Fibroblast of peridontal ligament (primary cell): ENCODE measurements at regions not wholly inside any gene's neighbourhood (a gene's known extent, or its start where the extent isn't known, plus 50 kb on each side); places are given as distances from the start of the nearest gene placed in this dataset.
"Not testable (repeated sequence)": the region's sequence is repeated elsewhere in the genome, so short reads cannot be mapped to it uniquely, and the experiment has no call there.

ENCODE experiments used
- DNase-seq: peaks from one replicate; pipeline ENCODE4 v3.0.0-alpha.2; 2010; ENCODE audit errors: extremely low read depth

DNA sequence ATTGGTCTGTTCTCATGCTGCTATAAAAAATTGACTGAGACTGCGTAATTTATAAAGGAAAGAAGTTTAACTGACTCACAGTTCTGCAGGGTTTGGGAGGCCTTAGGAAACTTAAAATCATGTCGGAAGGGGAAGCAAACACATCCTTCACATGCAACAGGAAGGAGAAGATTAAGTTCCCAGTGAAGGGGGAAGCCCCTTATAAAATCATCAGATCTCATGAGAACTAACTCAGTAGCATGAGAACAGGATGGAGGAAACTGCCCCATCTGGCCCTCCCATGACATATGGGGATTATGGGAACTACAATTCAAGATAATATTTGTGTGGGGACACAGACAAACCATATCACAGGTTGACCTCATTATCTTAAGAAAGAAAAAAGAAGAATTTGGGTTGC is 134.5 kb downstream of the PPP1R3A start:
- no peak for DNase-seq

DNA sequence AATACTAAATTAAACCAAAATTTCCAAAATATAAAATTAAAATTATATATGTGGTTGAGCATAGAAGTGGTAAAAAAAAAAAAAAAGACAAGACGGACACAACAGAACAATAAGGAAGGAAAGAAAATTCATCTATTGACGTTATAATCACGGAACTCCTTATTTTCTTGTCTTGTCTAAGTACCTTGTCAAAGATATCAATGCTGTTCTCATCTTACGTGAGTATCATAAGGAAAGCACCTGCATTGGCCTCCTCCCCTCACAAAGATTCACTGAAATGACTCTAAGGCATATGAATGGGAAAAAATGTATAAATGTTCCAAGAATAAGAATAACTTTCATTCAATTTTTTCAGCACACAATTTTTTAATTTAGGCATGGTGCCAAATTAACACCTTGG is 135.4 kb downstream of the PPP1R3A start:
- DNase-seq: no peak

DNA sequence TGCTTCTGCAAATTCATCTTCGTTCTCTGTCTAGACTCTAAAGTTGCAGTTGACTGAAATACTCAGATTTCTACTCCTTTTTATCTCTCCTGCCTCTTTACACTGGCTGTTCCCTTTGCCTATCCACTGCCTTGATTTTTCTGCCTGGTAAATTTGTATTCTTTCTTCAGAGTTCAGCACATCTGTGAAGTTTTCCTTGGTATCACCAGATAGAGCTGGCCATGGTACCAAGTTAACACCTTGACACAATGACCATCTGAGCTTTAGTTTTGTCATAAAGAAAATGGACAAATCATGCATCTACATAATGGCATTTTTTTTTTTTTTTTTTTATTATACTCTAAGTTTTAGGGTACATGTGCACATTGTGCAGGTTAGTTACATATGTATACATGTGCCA is 143.0 kb downstream of the PPP1R3A start:
- DNase-seq: no peak

DNA sequence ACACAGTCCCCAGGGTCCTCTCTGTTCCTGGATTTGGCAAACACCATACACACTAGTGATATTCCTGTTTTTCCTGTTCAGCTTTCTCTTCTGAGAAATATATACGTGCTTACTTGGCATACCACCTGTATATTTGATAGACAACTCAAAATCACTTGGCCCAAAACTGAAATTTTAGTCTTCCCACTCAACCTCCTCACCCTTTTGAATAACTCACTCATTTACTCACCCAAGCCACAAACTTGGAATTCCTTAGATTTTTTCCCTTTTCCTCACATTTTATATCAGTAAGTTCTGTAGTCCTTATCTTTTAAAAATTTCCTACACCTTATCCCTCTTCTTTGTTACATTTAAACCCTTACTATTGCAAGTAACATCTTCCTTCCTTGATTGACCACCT is 143.4 kb downstream of the PPP1R3A start:
- no peak for DNase-seq

DNA sequence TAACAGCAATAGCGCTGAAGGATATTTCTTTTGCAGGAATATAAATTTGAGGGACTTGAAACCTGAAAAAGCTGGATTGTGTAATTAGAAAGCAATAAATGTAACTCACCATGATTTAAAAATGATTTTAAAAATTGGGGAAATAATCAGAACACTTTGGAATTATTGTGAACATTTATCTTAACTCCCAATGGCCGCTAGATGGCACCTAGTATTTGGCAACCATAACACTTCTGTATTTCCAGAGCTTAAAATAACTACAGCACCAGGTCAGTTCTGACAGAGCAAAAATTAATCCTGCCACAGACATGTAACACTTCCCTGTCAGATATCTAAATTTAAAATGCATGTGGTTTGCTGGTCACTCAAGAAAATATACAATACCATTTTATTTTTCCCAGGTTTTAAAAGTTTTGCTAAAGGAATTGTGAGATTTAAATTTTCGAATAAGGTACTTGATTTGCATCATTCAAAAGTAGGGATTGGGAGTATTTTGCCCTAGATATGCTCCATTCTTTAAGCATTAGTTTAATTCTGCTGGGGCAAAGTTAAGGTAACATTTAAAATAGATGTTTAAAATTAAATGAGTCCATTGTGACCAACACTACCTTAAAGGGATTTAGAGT is 144.5 kb downstream of the PPP1R3A start:
- peak; percentile 70 for DNase-seq

DNA sequence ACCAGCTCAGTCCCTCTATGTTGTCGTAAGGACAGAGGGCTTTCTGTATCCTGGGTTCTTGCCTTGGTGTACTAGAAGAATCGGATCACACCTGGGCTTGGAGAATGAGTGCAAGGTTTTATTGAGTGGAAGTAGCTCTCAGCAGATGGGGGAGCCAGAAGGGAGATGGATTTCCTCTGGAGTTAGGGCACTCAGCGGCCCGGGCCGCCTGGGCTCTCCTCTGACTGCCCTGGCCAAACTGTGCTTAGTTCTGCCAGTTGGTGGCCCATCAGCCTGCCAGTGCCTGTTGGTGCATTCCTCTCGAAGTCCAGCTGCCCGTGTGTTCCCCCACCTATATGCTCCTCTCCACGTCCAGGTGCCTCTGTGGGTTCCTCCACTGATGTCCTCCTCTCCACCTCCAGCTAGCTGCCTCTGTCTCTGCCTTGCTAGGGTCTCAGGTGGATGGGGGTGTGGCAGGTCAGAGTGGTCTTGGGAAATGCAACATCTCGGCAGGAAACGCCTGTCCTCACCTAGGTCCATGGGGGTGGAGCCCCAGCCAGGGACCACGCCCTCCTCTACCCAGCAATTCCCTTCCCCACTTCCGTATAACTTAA is 148.6 kb downstream of the PPP1R3A start:
- DNase-seq: no peak

DNA sequence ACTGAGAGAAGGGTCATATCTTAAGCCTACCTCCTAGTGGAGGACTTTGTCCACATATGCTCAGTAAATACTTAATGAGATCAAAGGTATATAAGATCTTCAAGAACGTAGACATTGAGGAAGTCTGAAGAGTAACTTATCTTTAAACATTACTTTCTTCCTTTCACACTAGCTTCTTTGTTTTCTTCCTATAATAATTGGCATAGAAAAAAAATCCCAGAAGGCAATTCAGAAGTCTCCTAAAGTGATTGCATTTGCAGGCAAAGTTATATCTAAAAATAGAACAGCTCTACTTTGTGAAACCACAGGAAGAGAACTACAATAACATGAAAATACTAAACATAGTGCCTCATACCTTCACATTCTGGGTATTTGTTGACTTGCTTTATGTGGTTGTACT is 150.4 kb downstream of the PPP1R3A start:
- no peak for DNase-seq

DNA sequence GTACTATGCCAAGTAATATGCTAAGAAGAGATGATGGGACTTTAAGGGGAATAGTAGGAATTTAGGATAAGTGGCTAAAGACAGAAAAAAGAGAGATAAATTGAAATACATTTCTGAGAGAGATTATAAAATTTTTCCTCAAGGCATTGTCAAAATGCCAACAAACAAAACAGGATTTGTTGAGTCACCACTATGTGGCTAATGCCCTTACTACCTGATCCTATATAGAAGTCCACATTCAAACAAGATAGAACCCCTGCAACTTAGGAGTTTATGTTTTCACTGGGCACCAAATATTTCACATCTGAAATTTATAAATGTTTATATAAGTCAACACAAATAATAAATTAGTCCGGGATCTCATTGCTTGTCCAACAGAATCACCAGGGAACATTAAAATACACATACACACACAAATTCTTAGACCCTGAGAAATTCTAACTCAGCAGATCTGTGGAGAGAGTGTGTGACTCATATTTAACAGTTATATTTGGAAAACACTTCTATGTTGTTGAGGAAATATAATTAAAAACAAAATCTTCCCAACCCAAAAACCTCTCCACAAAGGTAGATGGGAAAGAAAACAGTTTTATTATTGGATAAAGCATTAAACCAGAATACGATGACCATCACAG is 154.3 kb downstream of the PPP1R3A start:
- DNase-seq: no peak

DNA sequence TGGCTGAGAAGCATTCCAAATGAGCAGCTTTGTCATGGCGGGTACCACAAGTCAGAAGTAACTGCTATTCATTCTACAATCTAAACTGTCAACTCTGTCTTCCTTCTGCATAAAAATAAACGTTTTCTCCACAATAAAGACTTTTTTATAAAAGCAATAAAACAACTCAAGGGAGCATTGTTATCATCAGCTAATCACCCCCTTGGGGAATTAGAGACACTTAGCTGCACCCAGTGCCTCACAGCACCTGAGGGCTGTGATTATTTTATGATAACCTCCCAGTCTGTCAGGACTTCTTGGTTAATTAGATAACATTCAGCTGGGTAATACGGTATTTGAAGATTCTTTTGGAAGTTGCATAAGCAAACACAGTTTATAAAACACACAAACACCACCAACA is 155.6 kb downstream of the PPP1R3A start:
- DNase-seq: no peak

DNA sequence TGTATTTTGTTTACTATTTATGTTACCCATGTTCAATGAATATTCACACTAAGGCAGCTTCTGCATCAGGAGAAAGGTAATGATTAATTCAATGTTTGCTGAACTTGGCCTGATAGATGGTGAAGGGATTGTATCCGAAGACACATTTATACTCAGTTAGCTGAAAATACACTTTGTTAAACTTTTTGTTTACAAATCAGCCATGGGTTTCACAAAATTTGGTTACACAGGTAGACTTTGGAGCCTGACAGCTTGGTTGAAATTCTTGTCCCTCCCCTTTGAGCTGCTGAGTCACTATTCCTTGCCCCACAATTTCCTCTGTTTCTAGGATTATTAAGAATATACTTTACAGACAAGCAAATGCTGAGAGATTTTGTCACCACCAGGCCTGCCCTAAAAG is 162.6 kb downstream of the PPP1R3A start:
- no peak for DNase-seq

DNA sequence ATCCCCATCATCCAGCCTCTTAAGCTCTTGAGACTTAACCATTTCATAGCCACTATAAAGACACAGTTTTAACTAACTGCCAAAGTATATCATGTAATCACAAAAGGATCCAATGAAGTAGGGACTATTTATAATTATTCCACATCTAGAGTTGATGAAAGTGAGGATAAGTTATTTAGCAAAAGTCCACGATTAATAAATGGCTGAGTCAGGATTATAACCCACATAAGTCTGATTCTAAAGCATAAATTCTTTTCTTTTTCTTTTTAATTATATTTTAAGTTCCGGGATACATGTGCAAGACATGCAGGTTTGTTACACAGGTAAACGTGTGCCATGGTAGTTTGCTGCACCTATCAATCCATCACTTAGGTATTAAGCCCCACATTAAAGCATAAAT is 166.1 kb downstream of the PPP1R3A start:
- no peak for DNase-seq

DNA sequence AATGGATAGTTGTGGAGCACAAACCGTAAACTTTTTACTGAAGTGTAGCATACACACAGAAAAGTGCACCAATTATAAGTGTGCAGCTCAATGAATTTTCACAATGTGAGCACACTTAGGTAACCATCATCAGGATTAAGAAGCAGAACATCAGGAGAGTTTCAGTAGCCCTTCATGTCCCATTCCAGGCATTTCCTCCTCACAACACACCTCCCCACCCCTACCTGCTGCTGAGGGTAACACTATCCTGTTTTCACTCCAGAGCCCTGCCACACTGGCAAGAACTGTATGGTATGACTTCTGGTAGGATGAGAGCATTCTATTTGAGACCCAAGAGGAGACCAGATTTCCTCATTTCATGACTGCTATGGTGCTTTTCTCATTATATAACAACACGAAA is 166.5 kb downstream of the PPP1R3A start:
- no peak for DNase-seq

DNA sequence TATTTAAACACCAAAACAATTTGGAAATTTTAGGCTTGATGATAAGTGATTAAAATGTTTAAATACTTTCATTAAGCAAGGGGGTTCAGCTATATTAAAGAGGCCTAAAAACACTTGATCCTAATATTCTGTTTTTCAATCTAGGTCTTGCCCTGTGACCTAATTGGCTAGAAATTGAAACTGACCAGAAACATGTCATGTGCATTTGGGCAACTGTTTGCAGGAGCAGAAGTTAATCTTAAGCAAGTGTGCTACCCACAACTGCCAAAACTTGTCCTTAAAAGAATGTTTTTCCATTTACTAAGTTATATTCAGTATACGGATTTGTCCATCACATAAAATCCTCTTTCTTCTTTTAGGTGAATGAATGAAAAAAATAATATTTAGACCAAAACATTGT is 167.3 kb downstream of the PPP1R3A start:
- no peak for DNase-seq

DNA sequence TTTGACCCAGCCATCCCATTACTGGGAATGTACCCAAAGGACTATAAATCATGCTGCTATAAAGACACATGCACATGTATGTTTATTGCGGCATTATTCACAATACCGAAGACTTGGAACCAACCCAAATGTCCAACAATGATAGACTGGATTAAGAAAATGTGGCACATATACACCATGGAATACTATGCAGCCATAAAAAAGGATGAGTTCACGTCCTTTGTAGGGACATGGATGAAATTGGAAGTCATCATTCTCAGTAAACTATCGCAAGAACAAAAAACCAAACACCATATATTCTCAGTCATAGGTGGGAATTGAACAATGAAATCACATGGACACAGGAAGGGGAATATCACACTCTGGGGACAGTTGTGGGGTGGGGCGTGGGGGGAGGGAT is 170.4 kb downstream of the PPP1R3A start:
- not testable (repeated sequence) for DNase-seq

DNA sequence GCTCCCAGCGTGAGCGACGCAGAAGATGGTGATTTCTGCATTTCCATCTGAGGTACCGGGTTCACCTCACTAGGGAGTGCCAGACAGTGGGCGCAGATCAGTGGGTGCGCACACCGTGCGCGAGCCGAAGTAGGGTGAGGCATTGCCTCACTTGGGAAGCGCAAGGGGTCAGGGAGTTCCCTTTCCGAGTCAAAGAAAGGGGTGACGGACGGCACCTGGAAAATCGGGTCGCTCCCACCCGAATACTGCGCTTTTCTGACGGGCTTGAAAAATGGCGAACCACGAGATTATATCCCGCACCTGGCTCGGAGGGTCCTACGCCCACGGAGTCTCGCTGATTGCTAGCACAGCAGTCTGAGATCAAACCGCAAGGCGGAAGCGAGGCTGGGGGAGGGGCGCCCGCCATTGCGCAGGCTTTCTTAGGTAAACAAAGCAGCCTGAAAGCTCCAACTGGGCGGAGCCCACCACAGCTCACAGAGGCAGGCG is 175.8 kb downstream of the PPP1R3A start:
- not testable (repeated sequence) for DNase-seq

DNA sequence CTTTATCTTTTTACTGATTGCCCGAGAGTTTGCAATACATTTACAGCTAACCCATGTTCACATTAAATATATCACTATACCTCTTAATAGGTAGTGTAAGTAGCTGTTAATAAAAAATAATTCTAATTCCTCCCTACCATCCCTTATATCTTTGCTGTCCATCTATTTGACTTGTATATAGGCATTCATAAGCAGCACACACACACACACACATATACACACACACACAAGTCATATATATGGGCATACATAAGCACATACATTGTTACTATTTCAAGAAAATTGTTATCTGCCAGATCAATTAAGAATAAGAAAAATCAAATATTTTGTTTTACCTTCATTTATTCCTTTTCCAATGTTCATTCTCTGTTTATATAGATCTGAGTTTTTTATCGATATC is 176.4 kb downstream of the PPP1R3A start:
- DNase-seq: no peak

DNA sequence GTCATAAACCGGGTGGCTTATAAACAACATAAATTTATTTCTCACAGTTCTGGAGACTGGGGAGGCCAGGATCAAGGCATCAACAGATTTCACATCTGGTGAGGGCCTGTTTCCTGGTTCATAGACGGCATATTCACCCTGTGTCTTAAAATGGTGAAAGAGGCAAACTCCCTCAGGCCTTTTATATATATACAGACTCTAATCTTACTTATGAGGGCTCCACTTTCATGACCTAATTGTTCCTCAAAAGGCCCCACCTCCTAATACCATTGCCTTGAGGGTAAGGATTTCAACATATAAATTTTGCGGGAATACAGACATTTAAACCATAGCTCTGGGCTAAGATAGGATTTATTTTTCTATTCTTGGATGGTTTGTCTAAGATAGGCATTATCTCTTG is 187.2 kb downstream of the PPP1R3A start:
- DNase-seq: peak; percentile 15

DNA sequence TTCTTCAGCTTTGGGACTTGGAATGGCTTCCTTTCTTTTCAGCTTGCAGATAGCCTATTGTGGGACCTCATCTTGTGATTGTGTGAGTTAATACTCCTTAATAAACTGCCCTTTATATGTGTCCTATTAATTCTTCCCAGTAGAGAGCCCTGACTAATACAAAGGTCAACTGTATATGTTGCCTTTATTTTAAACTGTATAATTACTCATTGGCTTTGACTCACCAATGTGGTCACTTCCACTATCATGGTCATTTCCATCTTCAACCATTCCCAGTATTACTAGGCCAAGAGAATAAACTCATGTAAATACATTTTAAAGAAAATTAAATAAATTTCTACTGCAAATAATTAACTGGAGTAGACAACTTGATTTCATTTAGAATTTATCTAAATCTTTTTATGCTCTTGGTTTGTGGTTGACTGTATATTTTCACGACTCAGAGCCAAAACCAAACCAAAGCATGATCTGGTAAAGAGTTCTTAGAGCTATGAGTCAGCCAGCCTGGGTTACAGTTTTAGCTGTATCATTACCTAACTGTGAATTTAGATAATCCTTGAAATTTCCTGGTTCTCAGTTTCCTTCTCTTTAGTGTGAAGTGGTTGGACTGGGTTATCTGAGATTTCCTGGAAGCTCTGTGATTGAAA is 188.4 kb downstream of the PPP1R3A start:
- DNase-seq: peak; percentile 89

DNA sequence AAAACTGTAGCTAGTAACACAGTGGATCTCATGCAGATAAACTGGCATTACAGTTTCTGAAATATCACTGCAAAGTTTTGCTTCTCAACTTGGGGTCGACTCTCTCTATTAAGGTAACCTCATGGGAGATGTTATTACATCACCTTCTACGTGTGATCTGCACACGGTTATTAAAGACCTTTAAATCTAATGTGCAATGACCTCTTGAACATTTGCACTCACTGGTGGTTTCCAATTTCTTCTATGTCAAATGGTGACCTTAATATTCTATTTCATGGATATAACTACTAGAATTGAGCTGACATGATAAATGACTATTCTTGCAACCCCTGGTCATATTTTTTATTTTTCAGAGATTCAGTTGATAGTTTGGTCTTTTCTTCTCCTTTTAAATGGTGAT is 191.3 kb downstream of the PPP1R3A start:
- DNase-seq: no peak

DNA sequence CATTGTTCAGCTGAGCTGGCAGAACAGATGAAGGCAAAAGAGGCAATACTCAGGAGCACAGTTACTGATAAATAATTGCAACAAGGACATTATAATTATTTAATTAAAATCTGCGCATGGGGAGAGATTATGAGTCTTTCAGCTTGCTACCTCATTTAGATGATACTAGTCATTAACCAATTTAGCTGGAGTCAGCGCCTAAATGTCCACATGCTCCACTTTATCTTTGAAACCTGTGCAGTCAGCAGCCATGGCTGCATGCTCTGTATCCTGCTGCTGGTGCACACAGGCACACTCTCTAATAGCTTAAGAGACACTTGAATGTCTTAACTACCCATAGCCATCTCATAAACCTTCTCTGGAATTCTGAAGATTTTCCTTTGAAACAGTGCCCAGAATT is 196.8 kb downstream of the PPP1R3A start:
- DNase-seq: no peak

DNA sequence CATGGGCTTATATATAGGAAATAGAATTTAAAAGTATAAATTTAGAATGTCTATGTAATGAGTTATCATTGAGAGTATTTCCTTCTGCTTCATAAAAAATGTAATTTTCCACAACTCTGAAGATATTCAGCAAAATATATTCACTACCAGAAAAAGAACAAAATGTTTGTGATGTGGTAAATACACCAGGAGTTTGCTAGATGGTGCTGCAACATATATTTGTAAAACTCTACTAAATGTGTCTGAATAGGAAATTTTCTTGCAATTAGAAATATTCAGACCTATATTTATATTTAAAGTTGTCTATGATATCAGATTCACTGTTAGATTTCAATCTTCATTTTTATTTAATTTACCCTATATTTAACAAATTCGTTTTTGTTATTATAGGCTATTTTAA is 201.1 kb downstream of the PPP1R3A start:
- no peak for DNase-seq

DNA sequence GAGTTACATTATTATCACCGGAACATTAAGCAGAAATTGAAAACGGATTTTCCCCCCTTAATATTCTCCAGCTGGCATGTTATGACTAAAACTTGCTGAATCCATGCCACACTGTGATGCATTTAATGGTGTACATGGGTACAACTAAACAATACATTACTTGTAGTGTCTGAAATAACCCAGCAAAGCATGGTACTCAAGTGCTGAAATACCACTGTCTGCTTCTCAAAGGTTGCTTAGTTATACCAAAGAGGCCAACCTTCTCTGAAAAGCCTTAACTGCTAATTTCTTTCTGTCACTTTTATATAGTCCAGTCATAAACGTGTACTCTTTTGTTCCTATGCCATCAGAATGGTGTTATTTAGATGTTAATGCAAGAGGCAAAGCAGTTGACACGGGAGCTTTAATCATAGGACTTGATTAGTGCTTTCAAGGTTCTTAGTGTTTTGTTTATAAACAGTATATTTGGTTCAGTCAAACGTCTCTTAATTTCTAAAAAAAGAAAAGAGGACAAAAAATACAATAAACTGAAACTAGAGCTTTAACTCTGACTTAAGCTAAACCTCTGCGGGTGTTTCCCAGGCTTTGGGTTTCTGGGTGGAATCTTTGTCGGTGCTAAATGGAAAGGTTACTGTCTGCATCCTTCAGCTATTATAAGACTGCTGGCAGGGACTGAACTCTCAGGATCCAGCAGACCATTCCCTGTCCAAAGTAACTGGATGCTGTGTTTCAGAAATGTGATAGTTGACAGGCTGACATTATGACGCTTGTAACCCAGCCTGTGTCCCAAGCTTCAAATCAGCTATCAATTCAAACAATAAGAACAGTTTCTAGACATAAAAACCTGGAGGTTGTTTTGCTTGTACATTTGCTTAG is 202.6 kb downstream of the PPP1R3A start:
- no peak for DNase-seq
